Keratinocyte (primary cell): ENCODE measurements at regions not wholly inside any gene's neighbourhood (a gene's known extent, or its start where the extent isn't known, plus 50 kb on each side); places are given as distances from the start of the nearest gene placed in this dataset.

Source experiments
- DNase-seq: peaks from one replicate; pipeline ENCODE4 v3.0.0-alpha.2; 2011; ENCODE audit warnings: low read depth, missing footprints, low spot score
- FAIRE-seq: peaks from 2 replicates; lab custom pipeline; 2011; peaks lifted over from hg19 to GRCh38; lab: Jason Lieb, UNC
- H2AFZ ChIP-seq: 2 replicates; pipeline ENCODE4 v1.6.0; 2012; ENCODE audit warnings: low read length, control low read depth, inconsistent platforms; ENCODE audit not compliant: control insufficient read depth
- H3K27ac ChIP-seq: 2 replicates; pipeline ENCODE4 v1.5.1; 2011; ENCODE audit warnings: low read length; ENCODE audit not compliant: control insufficient read depth, insufficient read depth
- H3K27me3 ChIP-seq: 3 replicates; pipeline ENCODE4 v1.6.0; 2011; ENCODE audit warnings: low read length; ENCODE audit not compliant: control insufficient read depth, insufficient read depth; ENCODE audit errors: extremely low read depth
- H3K36me3 ChIP-seq, 2 experiments: 2 replicates in 1 of 2; 3 replicates in 1 of 2; pipeline ENCODE4 v1.5.1; 2011; ENCODE audit warnings: low read length in 2 of 2, mild to moderate bottlenecking in 1 of 2; ENCODE audit not compliant: control insufficient read depth in 2 of 2, insufficient read depth in 2 of 2; ENCODE audit errors: extremely low read depth in 1 of 2
- H3K4me1 ChIP-seq: 3 replicates; pipeline ENCODE4 v1.5.1; 2011; ENCODE audit warnings: low read length; ENCODE audit not compliant: control insufficient read depth, insufficient read depth; ENCODE audit errors: extremely low read depth
- H3K4me2 ChIP-seq: 3 replicates; pipeline ENCODE4 v1.6.0; 2011; ENCODE audit warnings: low read depth, low read length; ENCODE audit not compliant: control insufficient read depth, insufficient read depth; ENCODE audit errors: extremely low read depth
- H3K4me3 ChIP-seq, 3 experiments: fragments of 200-600 bp in 1 of 3; sonication (generic) in 1 of 3; 2 replicates in 2 of 3; 3 replicates in 1 of 3; pipeline ENCODE4 v1.5.1; 2011 to 2016; ENCODE audit warnings: low read length in 3 of 3, mild to moderate bottlenecking in 3 of 3, control low read depth in 2 of 3, inconsistent platforms in 1 of 3, low read depth in 1 of 3, mixed read lengths in 1 of 3, mixed run types in 1 of 3, moderate library complexity in 1 of 3; ENCODE audit not compliant: control insufficient read depth in 2 of 3, insufficient read depth in 2 of 3; ENCODE audit errors: extremely low read depth in 1 of 3
- H3K79me2 ChIP-seq: 2 replicates; pipeline ENCODE4 v1.6.0; 2012; ENCODE audit warnings: low read length; ENCODE audit not compliant: control insufficient read depth, insufficient read depth
- H3K9ac ChIP-seq: 3 replicates; pipeline ENCODE4 v1.6.0; 2011; ENCODE audit warnings: low read length; ENCODE audit not compliant: control insufficient read depth, insufficient read depth; ENCODE audit errors: extremely low read depth
- H3K9me1 ChIP-seq: 3 replicates; pipeline ENCODE4 v1.6.0; 2011; ENCODE audit warnings: low read length; ENCODE audit not compliant: control insufficient read depth, insufficient read depth; ENCODE audit errors: extremely low read depth
- H3K9me3 ChIP-seq: 2 replicates; pipeline ENCODE4 v1.5.1; 2012; ENCODE audit warnings: low read depth, low read length; ENCODE audit not compliant: control insufficient read depth
- H4K20me1 ChIP-seq: 3 replicates; pipeline ENCODE4 v1.6.0; 2011; ENCODE audit warnings: low read length; ENCODE audit not compliant: control insufficient read depth, insufficient read depth; ENCODE audit errors: extremely low read depth
- EZH2 ChIP-seq: IDR thresholded peaks from one replicate; pipeline ENCODE4 v1.6.1; 2012; ENCODE audit warnings: inconsistent platforms, mild to moderate bottlenecking, low read length, moderate library complexity
- dilution Hi-C: fragments of 300-500 bp; cut with MboI; formaldehyde crosslinking; loops from one replicate; pipeline ENCODE4 v1.7.0; 2020; ENCODE audit warnings: low sequenced_read_pairs; ENCODE audit not compliant: extremely low pct_ligation_motif_present
- TF ChIP-seq, protein P1 (sequence below), 3 experiments: IDR thresholded peaks in 1 of 3; conservative IDR thresholded peaks in 1 of 3; optimal IDR thresholded peaks in 1 of 3; 2 replicates in 2 of 3; 3 replicates in 1 of 3; pipeline versions ENCODE3 to v1.5.1; 2011; ENCODE audit warnings: low read length in 3 of 3, mild to moderate bottlenecking in 3 of 3, moderate library complexity in 2 of 3, control low read depth in 1 of 3, inconsistent platforms in 1 of 3; ENCODE audit not compliant: insufficient read depth in 2 of 3; ENCODE audit errors: extremely low read depth in 1 of 3

DNA sequence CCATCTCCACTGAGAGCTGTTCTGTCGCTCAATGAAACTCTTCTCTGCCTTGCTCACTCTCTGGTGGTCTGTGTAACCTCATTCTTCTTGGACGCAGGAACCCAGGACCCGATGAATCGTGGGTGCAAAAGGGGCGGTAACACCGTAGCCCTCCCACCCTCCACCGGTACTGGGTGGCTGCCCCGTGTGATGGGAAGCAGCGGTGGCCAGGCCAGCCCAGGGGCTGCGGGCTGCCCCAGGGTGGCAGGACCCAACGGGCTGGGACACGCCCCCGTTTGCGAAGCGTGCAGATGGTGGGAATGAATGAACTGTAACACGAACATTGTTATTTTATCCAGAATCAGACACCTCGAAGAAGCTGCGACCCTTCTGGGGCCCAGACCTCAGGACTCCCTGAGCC, 92.3 kb upstream of the BACE2 start:
- Histone ChIP-seq H4K20me1 (no peaks in the 10 kb centered on the region), H3K4me3 (no peak overlapping the region), H3K9me3 (no peaks in the 10 kb centered on the region), H3K79me2 (no peaks in the 10 kb centered on the region), H3K9ac (no peak overlapping the region), H3K4me1 (no peaks in the 10 kb centered on the region), H3K27ac (no peak overlapping the region), H3K36me3 (no peaks in the 10 kb centered on the region), H3K9me1 (no peaks in the 10 kb centered on the region), H3K4me2 (no peak overlapping the region), H2AFZ (no peak overlapping the region), H3K27me3 (peaks cover 3% of the 10 kb centered on the region)
- dilution Hi-C loops: no loop called here
- DNase-seq: no peak
- no peak for FAIRE-seq
- TF ChIP-seq EZH2: no peak
- TF ChIP-seq, protein P1, sequence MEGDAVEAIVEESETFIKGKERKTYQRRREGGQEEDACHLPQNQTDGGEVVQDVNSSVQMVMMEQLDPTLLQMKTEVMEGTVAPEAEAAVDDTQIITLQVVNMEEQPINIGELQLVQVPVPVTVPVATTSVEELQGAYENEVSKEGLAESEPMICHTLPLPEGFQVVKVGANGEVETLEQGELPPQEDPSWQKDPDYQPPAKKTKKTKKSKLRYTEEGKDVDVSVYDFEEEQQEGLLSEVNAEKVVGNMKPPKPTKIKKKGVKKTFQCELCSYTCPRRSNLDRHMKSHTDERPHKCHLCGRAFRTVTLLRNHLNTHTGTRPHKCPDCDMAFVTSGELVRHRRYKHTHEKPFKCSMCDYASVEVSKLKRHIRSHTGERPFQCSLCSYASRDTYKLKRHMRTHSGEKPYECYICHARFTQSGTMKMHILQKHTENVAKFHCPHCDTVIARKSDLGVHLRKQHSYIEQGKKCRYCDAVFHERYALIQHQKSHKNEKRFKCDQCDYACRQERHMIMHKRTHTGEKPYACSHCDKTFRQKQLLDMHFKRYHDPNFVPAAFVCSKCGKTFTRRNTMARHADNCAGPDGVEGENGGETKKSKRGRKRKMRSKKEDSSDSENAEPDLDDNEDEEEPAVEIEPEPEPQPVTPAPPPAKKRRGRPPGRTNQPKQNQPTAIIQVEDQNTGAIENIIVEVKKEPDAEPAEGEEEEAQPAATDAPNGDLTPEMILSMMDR (optimal IDR thresholded peaks at IDR 0.05 in 1 of 3, IDR thresholded peaks at IDR 0.05 in 1 of 3, conservative IDR thresholded peaks at IDR 0.05 in 1 of 3; ENCODE audit: extremely low read depth in 1 of 3, insufficient read depth in 2 of 3, low read length in 3 of 3): no peak

DNA sequence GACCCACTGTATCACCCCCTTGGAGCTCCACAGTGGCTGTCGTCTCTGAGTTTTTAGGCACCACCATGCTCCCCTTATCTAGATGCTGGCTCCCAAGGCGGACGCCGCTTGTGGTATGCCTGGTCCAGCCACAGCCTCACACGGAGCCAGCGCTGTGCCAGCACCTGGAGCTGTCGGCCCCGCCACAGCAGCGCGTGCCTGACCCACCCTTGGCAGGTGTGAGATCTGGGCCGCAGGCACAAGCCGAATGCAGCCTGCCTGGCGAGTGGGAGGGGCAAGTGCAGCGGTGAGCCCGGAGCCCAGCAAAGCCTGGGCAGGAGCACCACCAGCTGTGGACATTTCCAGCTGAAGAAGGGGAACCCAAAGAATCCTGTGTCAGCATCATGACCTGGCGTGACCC, 91.9 kb upstream of the BACE2 start:
- Histone ChIP-seq H3K9ac (no peak overlapping the region), H3K36me3 (no peaks in the 10 kb centered on the region), H3K27me3 (peaks cover 3% of the 10 kb centered on the region), H3K4me3 (no peak overlapping the region), H4K20me1 (no peaks in the 10 kb centered on the region), H3K9me3 (no peaks in the 10 kb centered on the region), H3K4me2 (no peak overlapping the region), H3K79me2 (no peaks in the 10 kb centered on the region), H3K4me1 (no peaks in the 10 kb centered on the region), H3K9me1 (no peaks in the 10 kb centered on the region), H2AFZ (no peak overlapping the region), H3K27ac (no peak overlapping the region)
- dilution Hi-C loops: no loop called here
- FAIRE-seq (no peak), DNase-seq (no peak)
- TF ChIP-seq EZH2: no peak
- TF ChIP-seq, protein P1 (optimal IDR thresholded peaks at IDR 0.05 in 1 of 3, IDR thresholded peaks at IDR 0.05 in 1 of 3, conservative IDR thresholded peaks at IDR 0.05 in 1 of 3; ENCODE audit: extremely low read depth in 1 of 3, insufficient read depth in 2 of 3, low read length in 3 of 3): no peak
